Stomach (tissue), 4 donors: ENCODE measurements at regions not wholly inside any gene's neighbourhood (a gene's known extent, or its start where the extent isn't known, plus 50 kb on each side); places are given as distances from the start of the nearest gene placed in this dataset.

Source experiments
- CTCF ChIP-seq, 7 experiments: fragments of 450-650 bp in 4 of 7; fragments of 200-600 bp in 3 of 7; sonication (generic) in 3 of 7; IDR thresholded peaks; one replicate each; pipeline ENCODE4 v1.5.1; 2016 to 2019; ENCODE audit warnings: antibody characterized with exemption in 7 of 7, control low read depth in 2 of 7, mild to moderate bottlenecking in 1 of 7
- EP300 ChIP-seq: sonication (generic); formaldehyde crosslinking; IDR thresholded peaks from one replicate; pipeline ENCODE4 v1.6.1; 2017; ENCODE audit warnings: antibody characterized with exemption
- POLR2A ChIP-seq, 4 donors: fragments of 450-650 bp; IDR thresholded peaks; one replicate each; pipeline ENCODE4 v1.6.1; 2016; ENCODE audit warnings: antibody characterized with exemption in 4 of 4, control low read depth in 2 of 4, mild to moderate bottlenecking in 1 of 4, moderate library complexity in 1 of 4
- POLR2AphosphoS5 ChIP-seq, 3 donors: sonication (generic); formaldehyde crosslinking; IDR thresholded peaks; one replicate each; pipeline ENCODE4 v1.6.1; 2016; ENCODE audit warnings: antibody characterized with exemption in 3 of 3

GRCh38 chr13:105050686-105051085 is 1484.8 kb downstream of the EFNB2 start:
- TF ChIP-seq CTCF (IDR thresholded peaks at IDR 0.05) (no peak), POLR2A (IDR thresholded peaks at IDR 0.05) (no peak), EP300 (no peak), POLR2AphosphoS5 (IDR thresholded peaks at IDR 0.05) (no peak)
